GM18498 (cell line): ENCODE measurements at regions not wholly inside any gene's neighbourhood (a gene's known extent, or its start where the extent isn't known, plus 50 kb on each side); places are given as distances from the start of the nearest gene placed in this dataset.

Experiments
- ATAC-seq: cut with Tn5 transposase; IDR thresholded peaks from one replicate; pipeline ENCODE4 v1.9.1; 2021; ENCODE audit warnings: mild to moderate bottlenecking, moderate library complexity; ENCODE audit not compliant: unreplicated experiment

- ATAC-seq, result no peak
These were observed 135.7 kb upstream of the ZNF648 start for GRCh38 chr1:182196897-182197870.

- no peak for ATAC-seq
These were observed 134.2 kb upstream of the ZNF648 start for GRCh38 chr1:182195733-182196132.

GRCh38 chr1:182193908-182194550 lies 132.5 kb upstream of the ZNF648 start:
- no peak for ATAC-seq

GRCh38 chr1:182192966-182193365 lies 131.5 kb upstream of the ZNF648 start:
- no peak for ATAC-seq

GRCh38 chr1:182192215-182192614 lies 130.7 kb upstream of the ZNF648 start:
- ATAC-seq, result no peak

- ATAC-seq, result no peak
These were observed 130.0 kb upstream of the ZNF648 start for GRCh38 chr1:182191381-182192115.

GRCh38 chr1:182189535-182190066 lies 128.1 kb upstream of the ZNF648 start:
- no peak for ATAC-seq

DNA sequence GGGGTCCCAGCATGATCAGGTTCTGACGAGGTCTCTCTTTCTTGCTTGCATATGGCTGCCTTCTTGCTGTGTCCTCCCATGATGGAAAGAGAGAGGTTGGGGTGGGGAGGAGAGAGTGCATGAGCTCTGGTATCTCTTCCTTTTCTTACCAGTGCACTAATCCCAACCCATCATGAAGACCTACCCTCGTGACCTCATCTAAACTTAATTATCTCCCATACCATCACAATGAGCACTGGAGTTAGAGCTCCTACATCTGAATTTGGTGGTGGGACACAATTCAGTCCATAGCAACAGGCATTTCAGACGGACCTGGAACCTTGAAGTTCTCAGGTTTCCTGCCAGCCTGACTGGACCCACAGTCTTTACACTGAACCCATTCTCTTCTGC lies 125.2 kb upstream of the ZNF648 start:
- no peak for ATAC-seq

- ATAC-seq, result no peak
These were observed 124.6 kb upstream of the ZNF648 start for GRCh38 chr1:182185842-182186756.

DNA sequence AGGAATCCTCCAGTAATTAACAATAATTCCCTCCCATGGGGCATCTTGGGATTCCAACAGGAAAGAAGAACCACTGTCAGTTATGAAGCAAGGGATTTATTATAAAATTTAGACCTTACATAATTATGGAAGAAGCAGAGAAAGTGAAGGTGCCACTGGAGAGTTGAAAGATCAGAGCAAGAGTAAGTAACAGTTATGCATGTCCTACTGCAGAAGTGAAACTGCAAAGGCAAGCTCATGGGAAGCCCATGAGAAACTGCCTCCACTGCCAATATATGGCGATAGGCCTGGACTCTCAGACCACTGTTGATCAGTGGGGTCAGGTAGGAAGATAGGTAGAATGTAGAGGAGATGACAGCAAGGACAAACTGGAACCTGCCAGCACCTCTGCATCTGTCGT lies 123.6 kb upstream of the ZNF648 start:
- no peak for ATAC-seq

GRCh38 chr1:182183606-182184005 lies 122.1 kb upstream of the ZNF648 start:
- ATAC-seq, result no peak

DNA sequence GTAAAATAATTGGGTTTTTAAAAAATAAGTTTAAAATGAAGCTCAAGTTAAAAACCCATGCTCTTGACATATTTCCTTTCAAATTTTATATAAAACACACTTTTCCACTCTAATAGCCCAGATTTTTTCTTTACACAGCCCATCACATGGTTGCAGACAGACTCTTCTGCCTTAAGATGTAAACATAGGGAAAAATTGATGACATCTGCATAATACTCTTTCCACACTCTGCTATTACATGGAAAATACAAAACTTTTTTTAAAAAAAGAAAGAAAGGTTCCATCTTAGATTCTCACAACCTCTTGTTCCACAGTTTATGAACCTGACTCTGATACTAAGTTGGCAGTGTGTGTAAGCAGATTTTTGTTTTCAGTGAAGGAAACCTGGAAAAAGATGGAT lies 120.8 kb upstream of the ZNF648 start:
- no peak for ATAC-seq

GRCh38 chr1:182181167-182181572 lies 119.7 kb upstream of the ZNF648 start:
- ATAC-seq, result no peak

- ATAC-seq, result no peak
These were observed 113.9 kb upstream of the ZNF648 start for GRCh38 chr1:182175361-182175931.

DNA sequence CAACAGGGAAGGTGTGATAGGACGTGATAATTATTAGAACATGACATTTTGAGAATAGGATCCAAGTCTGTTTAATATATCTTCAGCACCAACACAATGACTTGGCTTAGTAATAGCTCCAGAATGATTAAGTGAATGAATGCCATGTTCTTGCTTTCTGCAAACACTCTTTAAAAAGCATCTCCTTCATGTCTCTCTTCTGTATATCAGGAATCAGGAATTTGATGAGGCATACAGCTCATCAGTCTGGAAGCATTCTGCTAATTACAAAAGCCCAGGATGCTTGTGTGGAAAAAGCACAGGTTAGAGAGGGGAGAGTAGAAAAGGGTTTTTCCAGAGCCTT lies 113.0 kb upstream of the ZNF648 start:
- ATAC-seq, result no peak

DNA sequence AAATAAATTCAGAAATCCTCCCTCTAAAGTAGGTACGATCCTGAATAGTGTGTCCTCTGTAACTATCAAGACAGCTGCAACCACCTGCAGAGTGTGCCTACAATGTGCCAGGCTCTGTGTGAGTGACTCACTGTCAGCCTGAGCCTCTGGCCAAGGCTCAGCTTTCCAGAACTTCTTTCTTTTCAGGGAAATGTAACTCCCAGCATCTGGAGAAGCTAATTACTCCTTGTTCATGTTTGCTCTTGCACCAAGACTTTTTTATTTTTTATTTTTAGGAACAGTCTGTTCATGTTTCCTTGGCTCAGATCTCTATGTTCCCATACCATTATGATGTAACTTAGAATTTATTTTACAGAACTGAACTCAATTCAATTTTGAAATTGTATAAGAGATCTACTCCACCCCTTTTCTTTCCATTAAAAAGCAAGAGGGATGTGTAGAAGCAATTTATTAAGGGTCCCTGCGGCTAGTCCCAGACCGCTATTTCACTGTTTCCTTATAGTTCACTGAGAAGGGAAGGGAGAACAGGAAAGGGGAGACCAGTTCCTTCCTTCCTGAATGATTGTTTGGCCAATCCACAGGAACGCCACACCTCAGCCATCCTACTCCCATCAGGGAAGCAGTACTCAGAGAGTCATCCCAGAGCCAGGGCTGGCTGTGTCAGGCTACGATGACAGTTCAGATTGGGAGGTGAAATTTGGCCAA lies 112.4 kb upstream of the ZNF648 start:
- ATAC-seq, result no peak

DNA sequence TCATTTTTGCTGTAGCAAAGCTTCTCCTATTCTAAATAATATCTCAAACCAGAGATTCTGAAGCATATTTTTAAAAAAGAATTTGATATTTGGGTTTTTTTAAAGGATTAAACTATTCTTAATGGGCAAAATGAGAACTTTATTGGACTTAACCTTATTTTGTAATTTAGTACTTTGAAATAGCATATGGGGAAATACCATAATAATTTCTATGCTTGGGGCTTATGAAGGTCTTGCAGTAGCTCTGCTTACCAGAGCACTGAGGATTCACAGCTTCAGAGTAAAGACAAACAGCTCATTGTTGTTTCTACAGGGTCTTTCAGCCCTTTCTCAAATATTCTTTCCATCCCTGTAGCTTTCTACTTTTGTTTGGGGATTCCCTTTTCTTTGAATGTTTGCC lies 111.2 kb upstream of the ZNF648 start:
- no peak for ATAC-seq

GRCh38 chr1:182170891-182171461 lies 109.5 kb upstream of the ZNF648 start:
- ATAC-seq, result no peak

DNA sequence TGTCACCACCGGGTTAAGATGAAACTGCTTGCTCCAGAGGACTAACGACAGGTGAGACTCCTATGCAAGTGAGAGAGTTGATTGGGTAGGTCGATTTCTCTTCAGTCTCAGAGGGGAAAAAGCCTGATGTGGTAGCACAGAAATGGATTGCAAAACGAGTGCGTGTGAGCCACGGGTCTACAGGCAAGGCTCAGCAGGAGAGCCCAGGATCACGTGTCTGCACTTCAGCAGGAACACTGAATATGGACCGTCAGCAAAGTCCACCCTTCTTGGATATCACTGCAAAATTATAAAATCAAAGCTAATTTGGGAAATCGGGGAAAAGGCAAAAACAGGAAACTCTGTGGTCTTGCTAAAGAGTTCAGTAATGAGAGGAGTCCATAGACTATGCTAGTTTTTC lies 107.7 kb upstream of the ZNF648 start:
- no peak for ATAC-seq
